Loucy (cell line): ENCODE measurements at regions not wholly inside any gene's neighbourhood (a gene's known extent, or its start where the extent isn't known, plus 50 kb on each side); places are given as distances from the start of the nearest gene placed in this dataset.

ENCODE experiments used
- H2AFZ ChIP-seq: fragments of 200-600 bp; sonication (generic); 2 replicates; pipeline ENCODE4 v1.6.0; 2016; ENCODE audit warnings: antibody characterized with exemption, mild to moderate bottlenecking, low read length, moderate library complexity
- H3F3A ChIP-seq: fragments of 200-600 bp; 2 replicates; pipeline ENCODE4 v1.6.0; 2016; ENCODE audit warnings: antibody characterized with exemption, low read depth, mild to moderate bottlenecking
- H3K27me3 ChIP-seq: fragments of 200-600 bp; sonication (generic); 2 replicates; pipeline ENCODE4 v1.6.1; 2014; ENCODE audit warnings: low read length, mild to moderate bottlenecking; ENCODE audit not compliant: insufficient read depth, poor library complexity, severe bottlenecking
- H3K36me3 ChIP-seq: fragments of 200-600 bp; sonication (generic); 2 replicates; pipeline ENCODE4 v1.6.1; 2016; ENCODE audit warnings: low read length; ENCODE audit not compliant: insufficient read depth
- H3K4me1 ChIP-seq: fragments of 200-600 bp; sonication (generic); 2 replicates; pipeline ENCODE4 v1.5.1; 2014; ENCODE audit warnings: low read length, mild to moderate bottlenecking; ENCODE audit not compliant: insufficient read depth, poor library complexity, severe bottlenecking
- H3K4me2 ChIP-seq: fragments of 200-600 bp; sonication (generic); 2 replicates; pipeline ENCODE4 v1.6.0; 2014; ENCODE audit warnings: antibody characterized with exemption, low read length, low read depth, mild to moderate bottlenecking; ENCODE audit not compliant: poor library complexity, severe bottlenecking
- H3K4me3 ChIP-seq: fragments of 200-600 bp; sonication (generic); 2 replicates; pipeline ENCODE4 v1.5.1; 2014; ENCODE audit warnings: low read length, mild to moderate bottlenecking, mixed read lengths; ENCODE audit not compliant: poor library complexity, severe bottlenecking
- H3K79me2 ChIP-seq: fragments of 200-600 bp; sonication (generic); 2 replicates; pipeline ENCODE4 v1.6.1; 2014; ENCODE audit warnings: low read length; ENCODE audit not compliant: insufficient read depth
- H3K9ac ChIP-seq: fragments of 200-600 bp; sonication (generic); 2 replicates; pipeline ENCODE4 v1.6.0; 2014; ENCODE audit warnings: mild to moderate bottlenecking, low read depth, low read length, moderate library complexity; ENCODE audit not compliant: poor library complexity, severe bottlenecking
- H3K9me2 ChIP-seq: fragments of 200-600 bp; sonication (generic); replicated peaks from 2 replicates; pipeline ENCODE4 v1.6.1; 2016; ENCODE audit warnings: low read depth, low read length, mixed read lengths
- H3K9me3 ChIP-seq: fragments of 200-600 bp; sonication (generic); 2 replicates; pipeline ENCODE4 v1.6.1; 2014; ENCODE audit warnings: mild to moderate bottlenecking, antibody characterized with exemption, low read length, low read depth; ENCODE audit not compliant: insufficient read depth
- H4K20me1 ChIP-seq: fragments of 200-600 bp; sonication (generic); 2 replicates; pipeline ENCODE4 v1.6.0; 2014; ENCODE audit warnings: antibody characterized with exemption, low read length, mild to moderate bottlenecking; ENCODE audit not compliant: insufficient read depth, poor library complexity, severe bottlenecking
- CTCF ChIP-seq: fragments of 200-600 bp; sonication (generic); conservative IDR thresholded peaks from 2 replicates; pipeline ENCODE4 v1.5.1; 2014; ENCODE audit warnings: mild to moderate bottlenecking, antibody characterized with exemption, low read length
- EZH2phosphoT487 ChIP-seq: fragments of 200-600 bp; IDR thresholded peaks from 2 replicates; pipeline ENCODE4 v1.6.1; 2018; ENCODE audit warnings: antibody characterized with exemption, mild to moderate bottlenecking, moderate library complexity, borderline replicate concordance

DNA sequence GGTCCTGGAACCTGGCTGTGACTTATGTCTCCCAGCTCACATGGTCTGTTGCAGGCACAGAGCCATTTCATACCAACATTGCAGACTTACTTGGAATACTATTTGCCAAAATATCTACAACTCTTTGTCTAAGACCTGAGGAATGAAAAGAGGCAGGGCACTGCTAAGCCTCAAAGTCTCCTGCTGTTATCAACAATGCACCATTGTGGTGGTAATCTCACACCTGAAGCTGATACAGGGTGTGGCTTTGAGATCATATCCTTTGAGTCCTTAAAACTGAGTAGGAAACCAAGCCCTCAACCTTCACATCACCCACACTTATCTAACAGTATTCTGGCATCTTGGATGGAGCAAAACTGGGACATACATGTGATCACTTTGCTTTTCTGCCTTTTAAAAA, 782.0 kb downstream of the EPHA3 start:
- H2AFZ ChIP-seq = no peak overlapping the region
- no peak for TF ChIP-seq CTCF
- no peak for TF ChIP-seq EZH2phosphoT487
- H4K20me1 ChIP-seq = no peaks in the 10 kb centered on the region
- H3K27me3 ChIP-seq = no peaks in the 10 kb centered on the region
- H3K9ac ChIP-seq = no peak overlapping the region
- no peaks in the 10 kb centered on the region for H3K9me2 ChIP-seq
- no peaks in the 10 kb centered on the region for H3K36me3 ChIP-seq
- H3K4me1 ChIP-seq = no peaks in the 10 kb centered on the region
- H3K9me3 ChIP-seq = no peaks in the 10 kb centered on the region
- H3F3A ChIP-seq = no peaks in the 10 kb centered on the region
- H3K4me3 ChIP-seq = no peak overlapping the region
- H3K79me2 ChIP-seq = no peaks in the 10 kb centered on the region
- no peak overlapping the region for H3K4me2 ChIP-seq

- no peaks in the 10 kb centered on the region for H3K79me2 ChIP-seq
- no peak overlapping the region for H3K9ac ChIP-seq
- no peak overlapping the region for H2AFZ ChIP-seq
- no peaks in the 10 kb centered on the region for H3K9me3 ChIP-seq
- H3K27me3 ChIP-seq = no peaks in the 10 kb centered on the region
- H3K4me1 ChIP-seq = no peaks in the 10 kb centered on the region
- H3F3A ChIP-seq = no peaks in the 10 kb centered on the region
- no peaks in the 10 kb centered on the region for H3K36me3 ChIP-seq
- no peaks in the 10 kb centered on the region for H4K20me1 ChIP-seq
- no peak overlapping the region for H3K4me3 ChIP-seq
- TF ChIP-seq CTCF (no peak), EZH2phosphoT487 (no peak)
- H3K9me2 ChIP-seq = no peaks in the 10 kb centered on the region
- no peak overlapping the region for H3K4me2 ChIP-seq
Observed at GRCh38 chr3:89908711-89909213, 801.3 kb downstream of the EPHA3 start.

- Histone ChIP-seq H3K79me2 (no peaks in the 10 kb centered on the region), H3K4me3 (no peak overlapping the region), H3K4me1 (no peaks in the 10 kb centered on the region), H3K9ac (no peak overlapping the region), H3K9me2 (no peaks in the 10 kb centered on the region), H2AFZ (no peak overlapping the region), H4K20me1 (no peaks in the 10 kb centered on the region), H3K4me2 (no peak overlapping the region), H3K36me3 (no peaks in the 10 kb centered on the region), H3F3A (no peaks in the 10 kb centered on the region), H3K9me3 (0 out of 2 replicates have a peak, but pooled peaks cover 5% of the 10 kb centered on the region), H3K27me3 (no peaks in the 10 kb centered on the region)
- no peak for TF ChIP-seq EZH2phosphoT487
- no peak for TF ChIP-seq CTCF
Observed at GRCh38 chr3:89912031-89912430, 804.6 kb downstream of the EPHA3 start.
